Right lobe of liver (tissue), 4 donors: ENCODE measurements at regions not wholly inside any gene's neighbourhood (a gene's known extent, or its start where the extent isn't known, plus 50 kb on each side); places are given as distances from the start of the nearest gene placed in this dataset.

ENCODE experiments used
- CTCF ChIP-seq, 4 donors: fragments of 200-600 bp in 3 of 4; fragments of 450-650 bp in 1 of 4; IDR thresholded peaks; one replicate each; pipeline versions ENCODE4 v1.5.1 to v1.8.0; 2016 to 2022; ENCODE audit warnings: antibody characterized with exemption in 4 of 4, mild to moderate bottlenecking in 2 of 4
- POLR2A ChIP-seq: fragments of 450-650 bp; IDR thresholded peaks from one replicate; pipeline ENCODE4 v1.6.1; 2017; ENCODE audit warnings: antibody characterized with exemption, mild to moderate bottlenecking
- donor health status: DM: no; HTN: no; CAD: no.
- donor health status: DM: no; HTN: no; CAD: no.
- donor health status: DM: no; HTN: yes; CAD: no.

- TF ChIP-seq CTCF (IDR thresholded peaks at IDR 0.05) (no peak), POLR2A (no peak)
Measured at GRCh38 chr16:26709175-26709574, 357.6 kb upstream of the C16orf82 start.
